Neuron (in vitro differentiated cells): ENCODE measurements at regions not wholly inside any gene's neighbourhood (a gene's known extent, or its start where the extent isn't known, plus 50 kb on each side); places are given as distances from the start of the nearest gene placed in this dataset.
"Not testable (repeated sequence)": the region's sequence is repeated elsewhere in the genome, so short reads cannot be mapped to it uniquely, and the experiment has no call there.

Experiments used
- H2AFZ ChIP-seq: one replicate; pipeline ENCODE4 v1.6.1; 2013; ENCODE audit warnings: low read depth, mild to moderate bottlenecking, inconsistent platforms, low read length, moderate library complexity
- H3K27me3 ChIP-seq: one replicate; pipeline ENCODE4 v1.6.1; 2013; ENCODE audit warnings: low read length; ENCODE audit not compliant: insufficient read depth
- H3K36me3 ChIP-seq: one replicate; pipeline ENCODE4 v1.6.1; 2013; ENCODE audit warnings: low read length; ENCODE audit not compliant: insufficient read depth
- H3K4me1 ChIP-seq: one replicate; pipeline ENCODE4 v1.6.1; 2013; ENCODE audit warnings: low read length; ENCODE audit not compliant: insufficient read depth
- H3K4me3 ChIP-seq: 2 replicates; pipeline ENCODE4 v1.5.1; 2013; ENCODE audit warnings: mild to moderate bottlenecking, low read length, moderate library complexity
- H3K9me3 ChIP-seq: one replicate; pipeline ENCODE4 v1.6.1; 2013; ENCODE audit warnings: low read length

- no peaks in the 10 kb centered on the region for H3K4me1 ChIP-seq
- H3K9me3 ChIP-seq: no peaks in the 10 kb centered on the region
- H3K4me3 ChIP-seq: no peak overlapping the region
- H3K27me3 ChIP-seq: no peaks in the 10 kb centered on the region
- no peak overlapping the region for H2AFZ ChIP-seq
- H3K36me3 ChIP-seq: no peaks in the 10 kb centered on the region
These were observed 231.7 kb upstream of the STXBP5 start for GRCh38 chr6:146972546-146972945.

- Histone ChIP-seq H3K4me1 (no peaks in the 10 kb centered on the region), H2AFZ (no peak overlapping the region), H3K27me3 (no peaks in the 10 kb centered on the region), H3K4me3 (no peak overlapping the region), H3K36me3 (no peaks in the 10 kb centered on the region), H3K9me3 (no peaks in the 10 kb centered on the region)
These were observed 229.9 kb upstream of the STXBP5 start for GRCh38 chr6:146974351-146974750.

GRCh38 chr6:146975093-146975492, 229.1 kb upstream of the STXBP5 start:
- Histone ChIP-seq H2AFZ (no peak overlapping the region), H3K4me1 (no peaks in the 10 kb centered on the region), H3K36me3 (no peaks in the 10 kb centered on the region), H3K4me3 (no peak overlapping the region), H3K27me3 (no peaks in the 10 kb centered on the region), H3K9me3 (no peaks in the 10 kb centered on the region)

DNA sequence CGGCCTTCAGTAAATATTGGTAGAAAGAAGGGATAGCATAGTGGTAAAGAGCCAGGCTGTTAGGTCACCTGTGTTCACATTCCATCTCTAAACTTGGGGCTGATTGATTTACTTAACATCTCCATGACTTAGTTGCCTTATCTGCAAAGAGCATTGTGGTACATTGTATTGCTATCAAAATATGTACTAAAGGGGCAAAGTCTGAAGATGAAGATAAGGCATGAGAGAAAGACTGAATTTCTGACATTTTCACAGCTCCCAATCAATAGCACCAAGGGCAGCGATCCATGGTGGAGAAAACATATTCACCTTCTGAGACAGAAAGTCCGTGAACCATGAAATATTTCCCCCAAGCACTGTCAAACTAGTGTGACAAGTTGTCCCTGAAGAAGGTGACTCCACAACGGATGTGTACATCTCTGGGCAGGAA, 223.3 kb upstream of the STXBP5 start:
- Histone ChIP-seq H3K36me3 (no peaks in the 10 kb centered on the region), H3K27me3 (no peaks in the 10 kb centered on the region), H2AFZ (no peak overlapping the region), H3K9me3 (no peaks in the 10 kb centered on the region), H3K4me3 (no peak overlapping the region), H3K4me1 (peaks cover 2% of the 10 kb centered on the region)

GRCh38 chr6:146981981-146982380, 222.2 kb upstream of the STXBP5 start:
- Histone ChIP-seq H2AFZ (no peak overlapping the region), H3K36me3 (no peaks in the 10 kb centered on the region), H3K9me3 (no peaks in the 10 kb centered on the region), H3K27me3 (no peaks in the 10 kb centered on the region), H3K4me1 (peaks cover 2% of the 10 kb centered on the region), H3K4me3 (no peak overlapping the region)

- Histone ChIP-seq H2AFZ (no peak overlapping the region), H3K4me1 (peaks cover 2% of the 10 kb centered on the region), H3K27me3 (no peaks in the 10 kb centered on the region), H3K9me3 (no peaks in the 10 kb centered on the region), H3K4me3 (no peak overlapping the region), H3K36me3 (no peaks in the 10 kb centered on the region)
These were observed 219.8 kb upstream of the STXBP5 start for GRCh38 chr6:146984251-146984924.

GRCh38 chr6:146985111-146985510, 219.1 kb upstream of the STXBP5 start:
- no peak overlapping the region for H2AFZ ChIP-seq
- H3K36me3 ChIP-seq: no peaks in the 10 kb centered on the region
- peaks cover 2% of the 10 kb centered on the region for H3K4me1 ChIP-seq
- H3K9me3 ChIP-seq: no peaks in the 10 kb centered on the region
- H3K4me3 ChIP-seq: no peak overlapping the region
- H3K27me3 ChIP-seq: no peaks in the 10 kb centered on the region

DNA sequence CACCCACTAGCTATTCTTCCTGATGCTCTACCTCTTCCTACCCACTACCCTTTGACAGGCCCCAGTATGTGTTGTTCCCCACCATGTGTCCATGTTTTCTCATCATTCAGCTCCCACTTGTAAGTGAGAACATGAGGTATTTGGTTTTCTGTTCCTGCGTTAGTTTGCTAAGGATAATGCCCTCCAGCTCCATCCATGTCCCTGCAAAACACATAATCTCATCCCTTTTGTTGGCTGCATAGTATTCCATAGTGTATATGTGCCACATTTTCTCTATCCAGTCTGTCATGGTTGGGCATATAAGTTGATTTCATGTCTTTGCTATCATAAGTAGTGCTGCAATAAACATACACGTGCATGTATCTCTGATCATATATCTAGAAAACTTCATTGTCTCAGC, 218.3 kb upstream of the STXBP5 start:
- no peaks in the 10 kb centered on the region for H3K36me3 ChIP-seq
- H3K4me3 ChIP-seq: no peak overlapping the region
- H3K27me3 ChIP-seq: no peaks in the 10 kb centered on the region
- H2AFZ ChIP-seq: no peak overlapping the region
- no peaks in the 10 kb centered on the region for H3K9me3 ChIP-seq
- peaks cover 5% of the 10 kb centered on the region for H3K4me1 ChIP-seq

- H3K27me3 ChIP-seq, H3K36me3 ChIP-seq, H2AFZ ChIP-seq, H3K4me3 ChIP-seq, H3K9me3 ChIP-seq, H3K4me1 ChIP-seq: not testable (repeated sequence)
These were observed 216.3 kb upstream of the STXBP5 start for GRCh38 chr6:146987938-146988337.

- Histone ChIP-seq H3K36me3 (no peaks in the 10 kb centered on the region), H2AFZ (no peak overlapping the region), H3K4me1 (peaks cover 5% of the 10 kb centered on the region), H3K4me3 (no peak overlapping the region), H3K27me3 (no peaks in the 10 kb centered on the region), H3K9me3 (no peaks in the 10 kb centered on the region)
These were observed 214.4 kb upstream of the STXBP5 start for GRCh38 chr6:146989860-146990259.

DNA sequence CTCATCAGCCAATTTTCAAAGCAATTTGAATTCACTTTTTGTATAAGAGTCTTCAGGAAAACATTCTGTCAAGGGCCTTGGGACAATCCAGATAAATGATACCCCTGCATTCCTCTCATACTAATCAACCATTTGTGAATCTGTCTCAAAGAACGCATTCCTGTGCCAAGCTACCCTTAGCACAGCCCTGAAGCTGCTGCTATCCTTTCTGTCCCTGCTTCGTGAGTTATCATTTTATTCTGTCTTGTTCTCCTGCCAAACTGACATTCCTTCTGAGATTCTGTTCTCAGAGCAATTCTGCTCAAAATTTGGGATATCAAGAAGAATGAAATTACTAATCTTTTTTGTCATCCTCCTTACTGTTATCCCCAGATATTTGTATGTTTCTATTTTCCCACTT, 213.9 kb upstream of the STXBP5 start:
- no peaks in the 10 kb centered on the region for H3K27me3 ChIP-seq
- no peaks in the 10 kb centered on the region for H3K9me3 ChIP-seq
- no peaks in the 10 kb centered on the region for H3K36me3 ChIP-seq
- H2AFZ ChIP-seq: no peak overlapping the region
- peaks cover 3% of the 10 kb centered on the region for H3K4me1 ChIP-seq
- H3K4me3 ChIP-seq: no peak overlapping the region

- H3K4me1 ChIP-seq: peaks cover 3% of the 10 kb centered on the region
- no peaks in the 10 kb centered on the region for H3K9me3 ChIP-seq
- no peak overlapping the region for H3K4me3 ChIP-seq
- H3K36me3 ChIP-seq: no peaks in the 10 kb centered on the region
- no peak overlapping the region for H2AFZ ChIP-seq
- no peaks in the 10 kb centered on the region for H3K27me3 ChIP-seq
These were observed 213.1 kb upstream of the STXBP5 start for GRCh38 chr6:146990821-146991798.

DNA sequence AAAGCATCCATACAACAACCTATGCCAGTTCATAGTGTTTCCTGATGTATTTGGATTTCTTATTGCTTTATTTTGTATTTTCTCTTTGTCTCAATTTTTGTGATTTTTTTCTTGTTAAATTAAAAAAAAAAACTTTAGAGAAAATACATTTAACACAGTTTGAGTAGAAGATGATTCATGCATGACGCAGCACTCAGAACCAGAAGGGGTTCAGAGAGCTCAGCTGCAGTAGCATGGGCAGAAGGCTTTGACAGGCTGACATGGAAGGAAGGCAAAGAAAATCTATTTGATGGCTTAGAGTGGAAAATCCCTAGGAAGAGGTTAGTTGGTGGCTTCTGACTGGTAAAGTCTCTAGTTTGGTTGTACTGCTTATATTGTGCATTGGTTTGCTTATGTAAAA, 207.2 kb upstream of the STXBP5 start:
- H3K9me3 ChIP-seq: no peaks in the 10 kb centered on the region
- H3K27me3 ChIP-seq: no peaks in the 10 kb centered on the region
- H3K4me3 ChIP-seq: no peak overlapping the region
- H2AFZ ChIP-seq: no peak overlapping the region
- H3K4me1 ChIP-seq: no peaks in the 10 kb centered on the region
- H3K36me3 ChIP-seq: no peaks in the 10 kb centered on the region
